HG02642 (cell line): ENCODE measurements at regions not wholly inside any gene's neighbourhood (a gene's known extent, or its start where the extent isn't known, plus 50 kb on each side); places are given as distances from the start of the nearest gene placed in this dataset.
"Not testable (repeated sequence)": the region's sequence is repeated elsewhere in the genome, so short reads cannot be mapped to it uniquely, and the experiment has no call there.

Experiments
- ATAC-seq: cut with Tn5 transposase; IDR thresholded peaks from one replicate; pipeline ENCODE4 v1.9.1; 2021; ENCODE audit warnings: mild to moderate bottlenecking; ENCODE audit not compliant: unreplicated experiment, poor library complexity

DNA sequence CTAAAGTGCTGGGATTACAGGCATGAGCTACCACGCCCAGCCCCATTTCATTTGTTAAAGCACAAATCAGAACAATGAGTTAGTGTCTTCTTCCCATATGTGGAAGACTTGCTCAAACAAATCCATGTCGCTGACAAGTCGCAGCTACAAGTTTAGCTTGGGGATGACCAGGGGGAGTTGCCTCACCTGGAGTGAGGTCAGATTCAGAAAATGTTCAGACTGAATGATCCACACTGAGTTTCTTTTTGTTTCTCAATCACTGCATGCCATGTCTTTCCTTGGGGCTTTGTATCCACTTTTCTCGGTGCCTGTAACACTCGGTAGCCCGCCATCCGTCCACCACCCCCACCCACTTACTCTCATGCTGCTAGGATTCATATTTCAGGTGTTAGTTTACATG lies 437.3 kb upstream of the DYNLRB2 start:
- ATAC-seq, result no peak

DNA sequence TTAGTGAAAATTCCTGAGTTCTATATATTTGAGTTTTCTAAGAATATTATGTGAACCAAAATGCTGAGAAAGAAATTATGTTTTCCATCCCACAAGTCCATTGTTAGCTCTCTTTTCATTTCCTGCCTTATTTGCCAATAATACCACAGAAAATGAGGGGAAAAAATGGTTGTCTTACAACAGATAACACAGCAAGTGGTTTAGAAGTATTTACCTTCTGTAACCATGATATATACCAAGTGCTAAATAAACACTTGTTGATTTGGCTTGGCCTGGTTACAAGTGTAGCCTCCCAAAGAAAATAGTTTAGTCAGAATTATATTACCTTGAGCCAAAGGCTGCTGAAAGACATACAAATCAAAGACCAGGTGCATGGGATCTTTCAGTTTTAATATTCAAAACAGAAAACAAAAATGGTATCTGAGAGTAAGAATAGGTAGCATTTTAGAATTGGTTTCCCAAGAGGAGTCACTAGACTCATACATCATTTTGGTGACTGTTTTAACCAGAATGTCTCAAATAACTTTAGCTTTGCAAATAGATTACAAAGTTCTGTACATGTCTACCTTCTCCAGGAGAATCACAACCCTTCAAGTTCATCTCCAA lies 439.8 kb upstream of the DYNLRB2 start:
- ATAC-seq, result no peak

DNA sequence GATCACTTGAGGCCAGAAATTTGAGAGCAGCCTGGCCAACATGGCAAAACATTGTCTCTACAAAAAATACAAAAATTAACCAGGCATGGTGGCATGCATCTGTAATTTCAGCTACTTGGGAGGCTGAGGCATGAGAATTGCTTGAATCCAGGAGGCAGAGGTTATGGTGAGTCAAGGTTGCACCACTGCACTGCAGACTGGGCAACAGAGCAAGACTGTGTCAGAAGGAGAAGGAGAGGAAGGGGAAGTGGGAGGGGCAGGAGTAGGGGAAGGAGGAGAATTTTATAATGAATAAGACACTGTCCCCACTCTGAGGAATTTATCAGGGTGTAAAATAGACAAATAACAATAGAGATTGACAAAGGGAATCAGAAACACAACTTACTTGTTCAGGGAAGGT lies 440.6 kb upstream of the DYNLRB2 start:
- ATAC-seq, result no peak

DNA sequence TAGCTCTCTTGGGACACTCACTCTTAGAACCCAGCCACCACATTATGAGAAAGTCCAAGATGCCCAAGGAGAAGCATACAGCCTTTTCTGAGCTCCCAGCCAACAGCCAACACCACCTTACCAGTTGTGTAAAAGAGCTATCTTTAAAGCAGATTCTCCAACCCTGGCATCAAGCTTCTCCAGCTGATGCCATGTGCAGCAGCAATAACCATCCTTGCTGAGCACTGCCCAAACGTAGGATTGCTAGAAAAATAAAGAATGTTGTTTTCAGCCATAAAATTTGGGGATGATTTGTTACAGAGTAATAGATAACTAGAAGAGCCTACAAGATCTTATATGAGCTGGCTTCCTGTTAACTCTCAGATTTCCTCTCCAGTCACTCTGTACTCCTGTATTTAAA lies 443.7 kb upstream of the DYNLRB2 start:
- no peak for ATAC-seq

DNA sequence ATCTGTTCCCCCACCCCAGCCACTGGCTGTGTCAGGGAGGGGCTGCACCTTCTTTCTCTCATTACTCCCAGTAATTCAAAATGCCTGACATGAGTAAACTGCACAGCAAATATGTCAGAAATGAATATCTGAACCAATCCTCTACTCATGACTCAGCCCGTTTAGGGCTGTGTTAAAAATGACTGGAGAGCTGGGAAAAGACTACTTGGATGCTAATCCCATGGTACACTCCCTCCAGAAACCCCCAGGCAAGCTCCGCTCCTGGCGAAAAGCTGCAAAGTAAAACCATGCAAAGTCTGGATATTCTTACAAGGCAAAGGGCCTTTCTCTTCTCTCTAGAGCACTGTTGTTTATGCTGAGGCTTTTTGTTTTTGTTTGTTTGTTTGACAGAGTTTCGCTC lies 448.1 kb upstream of the DYNLRB2 start:
- no peak for ATAC-seq

DNA sequence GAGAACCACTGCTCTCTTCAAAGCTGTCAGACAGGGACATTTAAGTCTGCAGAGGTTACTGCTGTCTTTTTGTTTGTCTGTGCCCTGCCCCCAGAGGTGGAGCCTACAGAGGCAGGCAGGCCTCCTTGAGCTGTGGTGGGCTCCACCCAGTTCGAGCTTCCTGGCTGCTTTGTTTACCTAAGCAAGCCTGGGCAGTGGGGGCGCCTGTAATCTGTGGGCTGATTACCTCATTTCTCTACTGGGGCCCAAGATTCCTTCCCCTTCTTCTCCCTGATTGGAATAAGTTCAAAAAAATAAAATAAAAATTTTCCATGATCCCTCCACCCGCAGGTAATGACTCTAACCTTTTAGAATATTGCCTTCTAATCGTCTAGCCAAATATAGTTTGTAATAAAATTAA lies 449.3 kb upstream of the DYNLRB2 start:
- ATAC-seq, result not testable (repeated sequence)

DNA sequence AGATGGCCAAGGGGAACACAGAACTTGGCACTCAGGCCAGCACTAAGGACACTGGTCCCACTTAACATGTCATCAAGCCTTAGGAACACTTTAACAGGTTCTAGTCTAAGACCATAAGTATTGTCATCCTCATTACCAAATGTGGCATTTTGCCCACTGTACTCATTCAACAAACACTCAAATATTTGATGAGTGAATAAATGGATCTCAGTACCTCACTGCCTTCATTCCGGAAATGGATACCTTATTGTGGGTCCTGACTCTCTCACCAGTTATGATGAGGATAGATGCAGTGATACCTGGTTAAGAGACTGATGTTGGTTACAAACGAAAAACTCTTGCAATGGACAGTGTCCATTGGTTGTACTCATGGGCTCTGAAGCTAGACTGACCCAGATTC lies 455.2 kb upstream of the DYNLRB2 start:
- ATAC-seq, result no peak

DNA sequence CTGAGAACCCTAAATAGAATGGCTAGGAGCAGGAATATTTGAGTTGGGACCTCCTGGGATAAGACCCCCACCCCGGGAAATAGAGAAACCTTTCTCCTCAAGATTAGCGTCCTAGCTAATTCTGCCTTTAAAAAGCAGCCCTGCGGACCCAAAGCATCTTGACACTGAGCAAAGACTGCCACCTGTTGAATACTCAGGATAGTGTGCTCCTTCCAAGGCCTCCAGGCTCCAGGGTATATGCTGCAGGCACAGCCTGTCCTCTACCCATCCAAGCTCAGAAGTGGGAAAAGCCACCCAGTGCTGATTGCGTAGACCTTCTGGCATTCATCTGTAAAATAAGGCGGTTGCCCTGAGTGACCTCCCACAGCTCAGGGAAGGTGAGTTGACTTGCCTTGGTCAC lies 456.2 kb upstream of the DYNLRB2 start:
- ATAC-seq, result no peak

DNA sequence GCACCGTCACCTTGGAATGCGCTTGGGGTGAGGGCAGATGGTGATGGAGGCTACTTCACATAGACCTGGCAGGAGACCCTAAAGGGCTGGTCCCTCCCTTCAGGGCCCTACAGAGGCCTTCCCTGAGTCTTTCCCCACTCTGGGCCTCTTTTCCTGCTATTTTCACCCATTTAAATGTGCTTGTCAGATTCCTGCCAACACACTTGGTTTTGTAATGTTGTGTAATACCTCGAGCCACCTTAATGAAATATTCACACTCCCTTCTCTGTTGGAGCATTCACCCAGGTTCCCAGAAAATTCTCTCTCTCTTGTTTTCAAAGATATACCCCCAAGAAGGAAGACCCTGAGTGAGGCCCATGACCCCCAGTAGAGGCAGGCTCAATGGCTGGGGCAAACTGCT lies 456.6 kb upstream of the DYNLRB2 start:
- ATAC-seq, result no peak

DNA sequence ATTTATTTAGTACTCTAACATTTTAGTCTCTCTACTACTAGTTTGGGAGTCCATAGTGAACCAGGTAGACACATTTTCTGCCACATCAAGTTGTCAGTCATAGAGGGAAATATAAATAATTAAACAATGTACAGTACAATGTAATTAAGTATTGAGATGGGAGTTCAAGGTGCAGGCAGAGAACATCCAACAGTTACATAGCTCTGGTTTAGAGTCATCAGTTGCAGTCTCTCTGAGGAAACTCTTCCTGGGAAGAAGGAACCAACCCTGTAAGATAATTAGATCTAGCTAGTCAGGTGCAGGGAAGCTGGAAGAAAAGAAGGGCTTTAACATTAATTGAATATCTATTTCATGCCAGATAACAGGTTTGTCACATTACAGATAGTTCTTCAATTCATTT lies 457.9 kb upstream of the DYNLRB2 start:
- ATAC-seq, result no peak

DNA sequence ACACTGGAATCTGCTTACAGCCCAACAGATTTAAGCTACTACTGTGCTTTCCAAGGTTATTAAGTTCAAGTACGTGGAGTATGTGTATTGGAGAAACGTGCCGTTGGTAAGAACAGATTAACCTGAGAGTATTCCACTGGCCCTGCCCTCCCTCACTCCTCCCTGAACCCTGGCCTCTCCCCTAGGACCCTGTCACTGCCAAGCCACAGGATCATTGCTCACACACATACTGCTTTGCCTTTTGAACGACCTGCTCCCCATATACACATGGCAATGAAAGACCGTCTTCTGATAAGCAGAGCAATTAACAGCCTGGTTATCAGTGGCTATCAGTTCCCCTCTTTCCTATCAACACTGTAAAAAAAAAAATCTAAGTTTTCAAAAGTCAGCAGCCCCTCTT lies 458.9 kb upstream of the DYNLRB2 start:
- no peak for ATAC-seq

DNA sequence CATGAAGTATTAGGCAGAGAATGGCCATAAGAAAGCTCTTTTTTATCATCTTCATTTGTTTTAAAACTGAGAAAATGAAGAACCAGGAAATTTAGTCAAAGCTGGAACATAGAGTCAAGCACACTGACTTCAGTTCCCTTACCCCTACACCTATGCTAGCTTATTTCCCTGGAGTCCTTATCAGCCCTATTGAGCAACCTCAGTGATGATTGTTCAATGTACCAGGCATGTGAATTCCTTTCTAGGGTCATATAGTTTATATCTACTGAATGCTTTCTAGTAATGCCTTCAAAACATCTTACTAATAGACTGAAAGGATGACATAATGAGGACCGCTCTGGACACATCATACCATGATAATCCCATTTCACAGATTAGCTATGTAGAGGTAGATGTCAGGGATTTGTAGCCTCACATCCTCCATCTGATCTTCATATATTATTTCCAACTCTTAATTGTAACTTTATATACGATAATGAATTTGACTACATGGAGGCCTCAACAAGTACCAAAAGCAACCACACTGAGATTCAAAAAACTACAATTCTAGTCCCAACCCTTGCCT lies 460.4 kb upstream of the DYNLRB2 start:
- no peak for ATAC-seq

DNA sequence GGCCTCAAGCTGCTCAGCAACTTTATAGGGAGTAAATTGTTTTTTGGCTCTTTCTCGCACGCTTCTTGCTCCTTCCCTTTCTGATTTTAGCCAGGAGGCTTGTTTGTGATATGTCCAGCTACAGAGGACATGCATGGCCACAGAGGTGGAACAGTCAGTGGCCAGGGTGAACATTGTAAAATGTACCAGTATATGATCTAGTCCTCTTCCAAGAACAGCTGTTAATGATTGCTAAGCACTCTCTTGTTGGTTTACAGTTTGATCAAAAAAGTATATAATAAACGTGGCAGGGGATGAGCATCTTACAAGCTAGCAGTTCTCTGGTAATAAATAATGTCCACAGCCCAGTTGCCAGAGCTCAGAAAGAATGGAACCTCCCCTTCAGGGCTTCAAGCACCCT lies 461.7 kb upstream of the DYNLRB2 start:
- ATAC-seq, result no peak

DNA sequence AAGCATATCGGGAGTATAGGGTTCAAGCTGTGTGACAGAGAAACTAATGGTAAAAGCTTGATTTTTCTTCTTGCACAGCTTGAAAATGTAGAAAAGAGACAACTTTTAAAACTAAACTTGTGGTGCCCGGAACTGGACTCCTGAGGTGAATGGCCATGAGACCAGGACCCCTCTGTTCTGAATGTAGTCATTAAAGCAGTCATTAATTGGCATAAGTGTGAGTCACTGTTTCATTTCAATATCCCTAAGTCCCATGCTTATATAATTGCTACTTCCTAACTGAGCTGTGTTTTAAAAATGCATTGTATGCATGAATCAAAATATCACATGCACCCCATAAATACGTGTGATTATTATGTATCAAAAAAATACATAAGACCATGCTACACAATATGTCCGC lies 463.1 kb upstream of the DYNLRB2 start:
- no peak for ATAC-seq

DNA sequence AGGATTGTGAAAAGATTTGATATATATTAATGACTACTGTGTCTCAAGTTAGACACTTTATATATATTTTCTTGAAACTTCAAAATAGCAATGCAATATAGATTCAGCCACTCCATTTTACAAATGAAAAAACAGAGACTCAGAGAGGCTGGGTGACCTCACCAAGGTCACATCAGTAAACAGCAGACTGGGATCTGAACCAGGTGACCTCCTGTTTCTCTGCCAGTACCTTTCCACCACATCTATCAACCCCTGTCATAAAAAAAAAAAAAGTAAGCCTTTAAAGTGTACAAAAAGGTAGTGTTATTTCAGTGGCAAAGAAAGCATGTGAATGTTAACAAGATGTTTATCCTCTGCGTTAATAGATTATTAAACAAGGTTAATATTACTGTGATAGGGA lies 466.5 kb upstream of the DYNLRB2 start:
- ATAC-seq, result no peak

DNA sequence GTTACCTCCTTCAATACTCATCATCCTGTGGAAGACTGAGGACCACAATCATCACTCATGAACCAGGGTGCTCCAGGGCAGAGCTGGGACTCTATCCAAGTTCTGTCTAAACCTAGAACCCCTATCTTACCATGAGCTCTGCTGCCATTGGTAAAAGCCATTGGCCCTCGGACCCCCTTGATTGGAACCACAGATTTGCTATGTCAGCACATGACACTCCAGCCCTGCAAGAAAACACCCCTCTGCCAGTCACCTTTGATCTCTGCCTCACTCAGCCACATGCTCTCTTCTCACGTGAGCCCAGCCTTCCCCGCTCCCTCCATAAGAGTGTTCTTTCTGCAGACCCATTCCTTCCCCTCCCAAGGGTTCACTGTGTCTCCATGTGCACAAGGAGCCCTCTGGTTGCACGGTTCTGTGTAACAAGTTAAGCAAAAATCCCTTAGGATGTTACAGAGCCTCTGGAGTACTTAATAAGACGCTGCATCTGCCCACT lies 468.8 kb upstream of the DYNLRB2 start:
- ATAC-seq, result no peak

DNA sequence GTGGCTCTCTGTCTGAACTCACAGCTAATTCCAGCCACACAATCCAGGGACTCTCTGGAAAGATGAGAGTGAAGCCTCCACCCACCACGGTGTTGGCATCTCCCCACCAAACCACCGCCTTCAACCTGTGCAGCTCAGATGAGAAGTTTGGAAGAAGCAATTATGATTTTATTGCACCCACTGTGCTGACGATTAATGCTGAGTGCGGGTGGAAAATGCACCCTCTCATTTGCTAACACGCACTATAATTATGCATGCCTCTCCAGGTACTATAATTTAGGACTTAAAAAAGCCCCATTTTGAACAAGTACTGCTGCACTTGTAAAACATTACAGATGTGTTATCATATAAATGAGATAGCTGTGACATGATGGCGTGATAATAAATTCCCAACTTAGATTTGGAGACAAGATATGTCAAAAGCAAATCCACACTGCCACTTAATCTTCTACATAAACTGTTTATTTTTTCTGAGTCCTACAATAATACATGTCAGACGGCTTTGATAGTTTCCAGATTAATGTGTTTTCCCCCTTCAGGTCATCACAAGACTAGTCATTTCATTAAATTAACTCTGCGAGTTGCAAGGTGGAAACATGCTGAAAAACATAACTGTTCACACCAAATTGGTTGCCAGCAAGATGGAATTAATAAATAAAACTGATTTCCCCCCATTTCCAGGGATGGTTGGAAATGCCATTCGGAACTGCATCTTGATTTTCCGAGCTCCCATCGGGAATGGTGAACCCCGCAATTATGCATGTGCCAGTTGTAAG lies 466.5 kb upstream of the MAF start:
- ATAC-seq, result no peak

DNA sequence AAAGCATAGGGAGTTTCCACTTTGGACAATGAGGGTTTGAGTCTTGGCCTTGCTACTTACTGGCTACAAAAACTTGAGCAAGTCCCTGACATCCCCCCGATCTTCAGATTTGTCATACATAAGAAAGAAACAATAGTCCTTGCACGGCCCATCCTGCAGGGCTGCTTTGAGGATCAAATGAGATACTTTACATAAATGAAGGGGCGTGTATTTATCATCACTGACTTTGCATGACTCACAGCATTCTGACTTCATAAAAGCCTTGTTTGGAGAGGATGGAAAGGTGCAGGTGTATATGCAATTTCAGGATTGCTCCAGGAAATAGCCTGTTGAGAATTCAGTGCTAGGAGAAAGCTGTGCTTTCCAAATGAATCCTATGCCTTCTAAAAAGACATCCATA lies 465.0 kb upstream of the MAF start:
- ATAC-seq, result no peak

DNA sequence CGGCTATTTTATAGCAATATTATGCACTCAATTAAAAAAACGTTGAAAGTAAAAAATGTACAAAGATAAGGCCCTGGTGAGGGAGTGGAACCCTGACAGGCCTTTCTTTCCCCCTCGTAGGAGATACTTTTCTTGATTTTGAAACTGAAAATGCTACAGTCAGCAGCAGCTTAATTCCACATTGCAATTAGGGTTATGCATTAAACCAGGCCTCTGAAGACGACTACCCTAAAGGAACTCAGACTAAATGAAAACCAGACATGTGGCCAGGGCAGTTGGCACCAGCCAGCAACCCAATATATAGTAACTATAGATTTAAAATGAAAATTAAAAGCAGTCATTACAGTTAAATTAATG lies 463.2 kb upstream of the MAF start:
- no peak for ATAC-seq

DNA sequence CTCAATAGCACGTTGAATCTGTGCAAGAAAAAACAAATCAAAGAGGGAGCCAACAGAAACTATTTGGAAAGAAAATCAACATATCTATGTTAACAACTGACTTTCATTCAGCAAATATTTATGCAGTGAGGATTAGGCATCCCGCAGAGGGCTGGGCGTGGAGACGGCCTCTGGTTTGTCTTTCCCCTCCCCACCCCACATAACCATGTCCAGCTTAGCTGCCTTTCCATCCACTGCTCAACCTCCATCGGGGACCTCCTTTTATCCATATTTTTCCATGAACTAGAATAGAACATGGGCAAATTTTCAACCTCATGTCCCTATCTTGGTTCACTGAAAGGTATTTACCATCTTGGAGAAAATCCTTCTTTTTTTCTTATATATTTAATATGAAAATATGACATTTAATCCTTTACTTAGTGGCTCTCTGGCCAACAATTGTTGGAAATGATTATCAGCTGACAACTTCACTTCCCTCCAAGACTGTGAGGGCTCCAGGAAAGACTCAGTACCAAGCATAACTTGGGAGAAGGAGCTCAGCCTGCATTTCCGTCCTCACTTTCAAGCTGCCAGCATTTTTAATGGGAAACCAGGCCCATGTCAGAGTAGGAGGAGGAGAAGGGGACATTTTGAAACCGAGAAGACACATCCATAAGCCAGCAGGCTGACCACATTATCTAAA lies 462.6 kb upstream of the MAF start:
- ATAC-seq, result no peak

DNA sequence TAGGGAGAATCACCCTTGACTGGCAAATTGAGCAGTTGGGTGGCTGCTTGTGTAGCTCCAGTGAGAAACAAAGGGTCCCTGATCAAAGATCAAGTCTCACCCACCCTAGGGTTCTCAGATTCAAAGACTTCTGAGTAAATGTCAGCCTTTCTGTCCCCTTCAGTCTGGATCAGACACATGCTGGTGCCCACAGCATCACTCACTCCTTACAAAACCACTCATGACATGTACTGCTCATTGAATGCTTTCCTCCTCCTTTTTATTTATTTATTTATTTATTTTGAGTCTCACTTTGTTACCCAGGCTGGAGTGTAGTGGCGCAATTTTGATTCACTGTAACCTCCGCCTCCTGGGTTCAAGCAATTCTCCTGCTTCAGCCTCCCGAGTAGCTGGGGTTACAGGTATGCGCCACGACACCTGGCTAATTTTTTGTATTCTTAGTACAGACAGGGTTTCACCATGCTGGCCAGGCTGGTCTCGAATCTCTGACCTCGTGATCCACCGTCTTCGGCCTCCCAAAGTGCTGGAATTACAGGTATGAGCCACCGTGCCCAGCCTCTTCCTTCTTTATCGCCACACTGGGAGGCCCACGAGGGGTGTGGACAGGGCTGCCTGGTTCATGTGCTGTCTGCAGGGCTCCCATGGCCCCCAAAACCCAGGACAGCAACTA lies 462.0 kb upstream of the MAF start:
- ATAC-seq, result no peak
